IMR-90 (cell line): ENCODE measurements at regions not wholly inside any gene's neighbourhood (a gene's known extent, or its start where the extent isn't known, plus 50 kb on each side); places are given as distances from the start of the nearest gene placed in this dataset.

Experiments
- CEBPB ChIP-seq: IDR thresholded peaks from 2 replicates; pipeline ENCODE4 v1.6.1; 2012; ENCODE audit warnings: low read depth, low read length, improper control_type of control experiment
- CHD1 ChIP-seq: IDR thresholded peaks from 2 replicates; pipeline ENCODE4 v1.6.1; 2012; ENCODE audit warnings: low read depth, low read length, improper control_type of control experiment
- FOS ChIP-seq: fragments of 150-350 bp; IDR thresholded peaks from 2 replicates; pipeline ENCODE4 v1.6.1; 2016; ENCODE audit warnings: low read depth, low read length
- MXI1 ChIP-seq: IDR thresholded peaks from 2 replicates; pipeline ENCODE4 v1.6.1; 2012; ENCODE audit warnings: low read depth, mild to moderate bottlenecking, low read length, moderate library complexity, borderline replicate concordance
- NFE2L2 ChIP-seq: fragments of 150-350 bp; IDR thresholded peaks from 2 replicates; pipeline ENCODE4 v1.6.1; 2016; ENCODE audit warnings: low read depth, mild to moderate bottlenecking, low read length
- POLR2A ChIP-seq: IDR thresholded peaks from 2 replicates; pipeline ENCODE4 v1.6.1; 2012; ENCODE audit warnings: mild to moderate bottlenecking, low read depth, low read length
- RAD21 ChIP-seq: IDR thresholded peaks from 2 replicates; pipeline ENCODE4 v1.6.1; 2012; ENCODE audit warnings: low read length, improper control_type of control experiment
- SMC3 ChIP-seq: fragments of 150-350 bp; IDR thresholded peaks from 2 replicates; pipeline ENCODE4 v1.6.1; 2016; ENCODE audit warnings: low read depth, mild to moderate bottlenecking, antibody characterized with exemption, low read length, moderate library complexity
- TF ChIP-seq, protein P1 (sequence below): conservative IDR thresholded peaks from 2 replicates; pipeline ENCODE4 v1.5.1; 2012; ENCODE audit warnings: mild to moderate bottlenecking, low read depth, low read length, improper control_type of control experiment

DNA sequence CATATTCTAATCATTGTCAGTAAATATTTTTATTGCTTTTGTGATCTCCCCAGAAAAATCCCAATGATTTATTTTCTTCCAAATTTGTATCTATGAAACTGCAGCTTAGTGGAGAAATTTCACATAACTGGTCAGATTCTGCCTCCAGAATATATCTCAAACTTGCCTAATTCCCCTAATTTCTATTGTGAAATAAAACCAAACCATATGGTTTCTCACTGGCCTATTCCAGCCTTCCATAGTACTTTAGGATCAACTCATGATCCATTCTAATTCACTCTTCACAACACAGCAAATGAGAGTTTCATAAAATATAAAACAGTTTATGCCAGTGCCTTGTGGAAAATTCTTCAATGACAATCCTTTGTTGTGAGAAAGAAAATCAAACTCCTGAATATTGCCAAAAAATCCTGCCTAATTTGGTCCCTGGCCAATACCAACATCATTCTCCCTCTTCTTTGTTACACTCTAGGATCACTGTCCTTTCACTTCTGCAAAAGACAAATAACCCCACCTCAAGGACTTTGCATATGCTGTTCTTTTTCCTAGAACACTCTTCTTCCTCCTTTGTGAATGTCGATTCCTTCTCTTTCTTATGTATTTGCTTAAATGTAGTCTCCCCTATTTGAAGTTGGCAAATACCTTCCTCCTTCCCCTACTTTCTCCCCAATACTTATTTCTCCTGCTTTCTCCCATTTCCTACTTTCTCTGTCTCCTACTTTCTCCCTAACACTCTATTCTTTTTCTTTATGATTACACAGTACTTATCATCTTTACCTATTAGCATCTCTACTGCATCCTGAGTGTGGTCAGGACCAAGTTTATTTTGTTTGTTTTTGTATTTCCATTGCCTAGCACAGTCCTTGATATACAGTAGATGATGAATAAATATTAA is 587.5 kb downstream of the RFPL4B start:
- TF ChIP-seq FOS, result no peak
- TF ChIP-seq, protein P1, sequence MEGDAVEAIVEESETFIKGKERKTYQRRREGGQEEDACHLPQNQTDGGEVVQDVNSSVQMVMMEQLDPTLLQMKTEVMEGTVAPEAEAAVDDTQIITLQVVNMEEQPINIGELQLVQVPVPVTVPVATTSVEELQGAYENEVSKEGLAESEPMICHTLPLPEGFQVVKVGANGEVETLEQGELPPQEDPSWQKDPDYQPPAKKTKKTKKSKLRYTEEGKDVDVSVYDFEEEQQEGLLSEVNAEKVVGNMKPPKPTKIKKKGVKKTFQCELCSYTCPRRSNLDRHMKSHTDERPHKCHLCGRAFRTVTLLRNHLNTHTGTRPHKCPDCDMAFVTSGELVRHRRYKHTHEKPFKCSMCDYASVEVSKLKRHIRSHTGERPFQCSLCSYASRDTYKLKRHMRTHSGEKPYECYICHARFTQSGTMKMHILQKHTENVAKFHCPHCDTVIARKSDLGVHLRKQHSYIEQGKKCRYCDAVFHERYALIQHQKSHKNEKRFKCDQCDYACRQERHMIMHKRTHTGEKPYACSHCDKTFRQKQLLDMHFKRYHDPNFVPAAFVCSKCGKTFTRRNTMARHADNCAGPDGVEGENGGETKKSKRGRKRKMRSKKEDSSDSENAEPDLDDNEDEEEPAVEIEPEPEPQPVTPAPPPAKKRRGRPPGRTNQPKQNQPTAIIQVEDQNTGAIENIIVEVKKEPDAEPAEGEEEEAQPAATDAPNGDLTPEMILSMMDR, result no peak
- no peak for TF ChIP-seq POLR2A
- no peak for TF ChIP-seq MXI1
- no peak for TF ChIP-seq SMC3
- no peak for TF ChIP-seq RAD21
- TF ChIP-seq NFE2L2, result no peak
- no peak for TF ChIP-seq CEBPB
- no peak for TF ChIP-seq CHD1
